HCT116 (cell line): ENCODE measurements at regions not wholly inside any gene's neighbourhood (a gene's known extent, or its start where the extent isn't known, plus 50 kb on each side); places are given as distances from the start of the nearest gene placed in this dataset.

Experiments used
- ATAC-seq: fragments of 200-7000 bp; cut with Tn5 transposase; 2 replicates; pipeline ENCODE4 v1.9.1; 2020; ENCODE audit warnings: mild to moderate bottlenecking, moderate library complexity
- BruUV-seq: library from RNA; stranded (reverse); fragments of 400-500 nt; replicated peaks from 2 replicates; lab custom pipeline; 2021; lab: Mats Ljungman, UMichigan
- CTCF ChIA-PET: fragments of 300-600 bp; sonication (Branson Sonifier 250); formaldehyde crosslinking; loops from one replicate; lab custom pipeline; 2021; ENCODE audit warnings: antibody characterized with exemption; lab: Charles Lee
- POLR2A ChIA-PET: fragments of 300-600, 350-600 bp; sonication (Branson Sonifier 250); formaldehyde crosslinking; loops from one replicate; lab custom pipeline; 2021; ENCODE audit warnings: antibody characterized with exemption; lab: Charles Lee
- RAD21 ChIA-PET, 2 experiments: fragments of 300-600 bp; sonication (Branson Sonifier 250); formaldehyde crosslinking; loops; one replicate each; lab custom pipeline; 2023; ENCODE audit warnings: low total read pairs in 2 of 2; ENCODE audit not compliant: uncharacterized antibody in 2 of 2, unreplicated experiment in 2 of 2, low non-redundant PET in 1 of 2; lab: Charles Lee
- DNase-seq: peaks from one replicate; pipeline ENCODE4 v3.0.0-alpha.2; 2010; ENCODE audit warnings: low read depth, low spot score
- H2AFZ ChIP-seq: fragments of 200-600 bp; shearing (Covaris generic), sonication (generic); 2 replicates; pipeline ENCODE4 v1.6.1; 2017; ENCODE audit warnings: low read depth, mixed run types, mixed read lengths, antibody characterized with exemption, low read length; ENCODE audit not compliant: poor library complexity, severe bottlenecking
- H3K27ac ChIP-seq: 2 replicates; pipeline ENCODE4 v1.5.1; 2012; ENCODE audit warnings: low read depth, low read length
- H3K27me3 ChIP-seq: fragments of 200-600 bp; sonication (generic); 2 replicates; pipeline ENCODE4 v1.6.1; 2016; ENCODE audit warnings: mixed run types, low read length, mixed read lengths; ENCODE audit not compliant: insufficient read depth
- H3K36me3 ChIP-seq, 2 experiments: fragments of 200-500 bp in 1 of 2; fragments of 200-600 bp in 1 of 2; sonication (Bioruptor generic) in 1 of 2; sonication (generic) in 1 of 2; 2 replicates each; pipeline versions ENCODE4 v1.5.1 to v1.6.1; 2014 to 2016; ENCODE audit warnings: low read length in 2 of 2, inconsistent platforms in 1 of 2, mixed read lengths in 1 of 2, mixed run types in 1 of 2; ENCODE audit not compliant: insufficient read depth in 2 of 2, control insufficient read depth in 1 of 2
- H3K4me1 ChIP-seq, 2 experiments: fragments of 200-600 bp in 1 of 2; sonication (generic) in 1 of 2; 2 replicates each; pipeline versions ENCODE4 v1.5.1 to v1.6.1; 2012 to 2017; ENCODE audit warnings: low read length in 2 of 2, inconsistent platforms in 1 of 2, mild to moderate bottlenecking in 1 of 2, mixed read lengths in 1 of 2, mixed run types in 1 of 2, moderate library complexity in 1 of 2; ENCODE audit not compliant: insufficient read depth in 2 of 2, control insufficient read depth in 1 of 2
- H3K4me2 ChIP-seq: fragments of 200-600 bp; sonication (generic); 2 replicates; pipeline ENCODE4 v1.6.1; 2017; ENCODE audit warnings: mixed run types, low read length, mixed read lengths
- H3K4me3 ChIP-seq, 2 experiments: fragments of 200-600 bp in 1 of 2; sonication (generic) in 1 of 2; replicated peaks in 1 of 2; 2 replicates each; pipeline ENCODE4 v1.5.1; 2011 to 2016; ENCODE audit warnings: low read length in 2 of 2, control low read depth in 1 of 2, low read depth in 1 of 2, mild to moderate bottlenecking in 1 of 2, mixed read lengths in 1 of 2, mixed run types in 1 of 2
- H3K79me2 ChIP-seq: fragments of 200-600 bp; sonication (generic); 2 replicates; pipeline ENCODE4 v1.6.1; 2017; ENCODE audit warnings: mild to moderate bottlenecking, mixed run types, low read length, moderate library complexity, mixed read lengths; ENCODE audit not compliant: insufficient read depth
- H3K9ac ChIP-seq: fragments of 200-600 bp; sonication (generic); 2 replicates; pipeline ENCODE4 v1.6.1; 2016; ENCODE audit warnings: low read length, mixed read lengths
- H3K9me2 ChIP-seq: fragments of 200-600 bp; sonication (generic), shearing (Covaris generic); 2 replicates; pipeline ENCODE4 v1.6.1; 2017; ENCODE audit warnings: mixed run types, mild to moderate bottlenecking, moderate library complexity; ENCODE audit not compliant: insufficient read depth
- H3K9me3 ChIP-seq, 2 experiments: fragments of 200-500 bp in 1 of 2; fragments of 200-600 bp in 1 of 2; sonication (Bioruptor generic) in 1 of 2; sonication (generic) in 1 of 2; 2 replicates each; pipeline ENCODE4 v1.6.1; 2014 to 2017; ENCODE audit warnings: low read length in 2 of 2, mixed read lengths in 2 of 2, inconsistent platforms in 1 of 2, low read depth in 1 of 2, mild to moderate bottlenecking in 1 of 2, mixed run types in 1 of 2, moderate library complexity in 1 of 2; ENCODE audit not compliant: control insufficient read depth in 1 of 2, insufficient read depth in 1 of 2
- H4K20me1 ChIP-seq: fragments of 200-600 bp; sonication (generic), shearing (Covaris generic); 2 replicates; pipeline ENCODE4 v1.6.1; 2017; ENCODE audit warnings: mixed run types, mild to moderate bottlenecking, moderate library complexity; ENCODE audit not compliant: insufficient read depth
- CEBPB ChIP-seq: IDR thresholded peaks from 2 replicates; pipeline ENCODE4 v1.6.1; 2012; ENCODE audit warnings: low read depth
- ELF1 ChIP-seq: IDR thresholded peaks from 2 replicates; pipeline ENCODE4 v1.6.1; 2012; ENCODE audit warnings: low read depth, borderline replicate concordance
- EZH2 ChIP-seq: fragments of 200-600 bp; sonication (generic); IDR thresholded peaks from 2 replicates; pipeline ENCODE4 v1.6.1; 2017; ENCODE audit warnings: antibody characterized with exemption, mixed run types
- FOSL1 ChIP-seq: IDR thresholded peaks from 2 replicates; pipeline ENCODE4 v1.6.1; 2012; ENCODE audit warnings: low read depth
- POLR2A ChIP-seq: IDR thresholded peaks from 2 replicates; pipeline ENCODE4 v1.7.0; 2011; ENCODE audit warnings: borderline replicate concordance; ENCODE audit not compliant: insufficient read depth, insufficient read length; ENCODE audit errors: extremely low read depth
- RAD21 ChIP-seq: IDR thresholded peaks from 2 replicates; pipeline ENCODE4 v1.6.1; 2012; ENCODE audit warnings: low read depth, mild to moderate bottlenecking
- SIN3A ChIP-seq: IDR thresholded peaks from 2 replicates; pipeline ENCODE4 v1.6.1; 2012; ENCODE audit warnings: low read depth
- intact Hi-C: fragments of 100-400 bp; cut with micrococcal nuclease; formaldehyde crosslinking; loops from 2 replicates; pipeline ENCODE4 v1.10.0; 2022
- TF ChIP-seq, protein P1 (sequence below): IDR thresholded peaks from 2 replicates; pipeline ENCODE4 v1.6.1; 2012
- TF ChIP-seq, protein P2 (sequence below): IDR thresholded peaks from 2 replicates; pipeline ENCODE4 v1.6.1; 2012
- TF ChIP-seq, protein P3 (sequence below): IDR thresholded peaks from 2 replicates; pipeline ENCODE4 v1.6.1; 2011; ENCODE audit warnings: mild to moderate bottlenecking, low read length, moderate library complexity; ENCODE audit not compliant: insufficient replicate concordance; ENCODE audit errors: extremely low read depth

DNA sequence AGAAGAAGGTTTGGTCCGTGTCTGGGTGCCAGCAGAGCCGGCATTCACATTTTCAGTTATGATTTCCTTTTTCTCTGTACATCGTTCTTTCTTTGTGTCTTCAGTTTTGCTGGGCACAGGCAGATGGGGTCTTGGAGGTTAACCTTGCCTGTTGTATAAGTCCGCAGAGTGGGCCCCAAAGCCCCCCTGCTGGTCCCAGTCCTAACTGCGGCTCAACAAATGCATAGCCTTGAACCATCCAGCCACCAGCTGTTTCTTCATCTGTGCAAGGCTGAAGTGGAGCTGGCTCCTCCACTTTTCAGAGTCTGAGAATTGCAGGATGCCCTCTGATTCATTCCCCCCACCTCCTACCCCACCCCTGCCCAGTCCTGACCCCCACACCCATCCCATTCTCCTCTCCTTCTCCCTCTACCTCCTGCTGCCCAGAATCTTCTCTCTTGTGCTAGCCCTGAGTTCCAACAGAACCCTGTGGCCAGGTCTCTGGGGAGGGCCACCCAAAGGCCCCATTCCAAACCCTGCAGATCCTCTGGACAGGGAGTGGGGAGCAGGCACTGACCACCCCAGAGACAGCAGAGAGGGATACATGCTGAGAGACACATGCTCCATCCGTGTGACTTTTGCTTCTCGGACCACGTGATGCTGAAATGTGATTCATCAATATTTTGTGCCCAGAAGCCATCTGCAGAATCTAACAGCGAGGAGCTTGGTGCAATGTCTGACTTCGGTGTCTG, 386.5 kb upstream of the SULF2 start:
- ChIA-PET RAD21 (no interaction called here), POLR2A (interaction anchor here (1.2 kb wide), 1 partner anchor 52 kb away, joined by 3 read pairs; no protein-coding TSS in a partner anchor), CTCF (no interaction called here)
- no peak overlapping the region for H3K9ac ChIP-seq
- intact Hi-C loops: no loop called here
- no peaks in the 10 kb centered on the region for H3K79me2 ChIP-seq
- DNase-seq (no peak), ATAC-seq (no peak)
- no peak overlapping the region for H3K4me2 ChIP-seq
- H3K9me3 ChIP-seq: no peaks in the 10 kb centered on the region
- H3K27me3 ChIP-seq: peaks cover 65% of the 10 kb centered on the region
- H3K4me1 ChIP-seq: no peaks in the 10 kb centered on the region
- TF ChIP-seq, protein P1, sequence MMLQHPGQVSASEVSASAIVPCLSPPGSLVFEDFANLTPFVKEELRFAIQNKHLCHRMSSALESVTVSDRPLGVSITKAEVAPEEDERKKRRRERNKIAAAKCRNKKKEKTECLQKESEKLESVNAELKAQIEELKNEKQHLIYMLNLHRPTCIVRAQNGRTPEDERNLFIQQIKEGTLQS: no peak
- TF ChIP-seq EZH2 (no peak), RAD21 (no peak), SIN3A (no peak), FOSL1 (no peak), POLR2A (no peak), CEBPB (no peak), ELF1 (no peak)
- TF ChIP-seq, protein P2, sequence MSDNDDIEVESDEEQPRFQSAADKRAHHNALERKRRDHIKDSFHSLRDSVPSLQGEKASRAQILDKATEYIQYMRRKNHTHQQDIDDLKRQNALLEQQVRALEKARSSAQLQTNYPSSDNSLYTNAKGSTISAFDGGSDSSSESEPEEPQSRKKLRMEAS: no peak
- TF ChIP-seq, protein P3, sequence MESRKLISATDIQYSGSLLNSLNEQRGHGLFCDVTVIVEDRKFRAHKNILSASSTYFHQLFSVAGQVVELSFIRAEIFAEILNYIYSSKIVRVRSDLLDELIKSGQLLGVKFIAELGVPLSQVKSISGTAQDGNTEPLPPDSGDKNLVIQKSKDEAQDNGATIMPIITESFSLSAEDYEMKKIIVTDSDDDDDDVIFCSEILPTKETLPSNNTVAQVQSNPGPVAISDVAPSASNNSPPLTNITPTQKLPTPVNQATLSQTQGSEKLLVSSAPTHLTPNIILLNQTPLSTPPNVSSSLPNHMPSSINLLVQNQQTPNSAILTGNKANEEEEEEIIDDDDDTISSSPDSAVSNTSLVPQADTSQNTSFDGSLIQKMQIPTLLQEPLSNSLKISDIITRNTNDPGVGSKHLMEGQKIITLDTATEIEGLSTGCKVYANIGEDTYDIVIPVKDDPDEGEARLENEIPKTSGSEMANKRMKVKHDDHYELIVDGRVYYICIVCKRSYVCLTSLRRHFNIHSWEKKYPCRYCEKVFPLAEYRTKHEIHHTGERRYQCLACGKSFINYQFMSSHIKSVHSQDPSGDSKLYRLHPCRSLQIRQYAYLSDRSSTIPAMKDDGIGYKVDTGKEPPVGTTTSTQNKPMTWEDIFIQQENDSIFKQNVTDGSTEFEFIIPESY: no peak
- no peaks in the 10 kb centered on the region for H3K36me3 ChIP-seq
- H2AFZ ChIP-seq: no peak overlapping the region
- no peak overlapping the region for H3K4me3 ChIP-seq
- no peak overlapping the region for H3K27ac ChIP-seq
- H4K20me1 ChIP-seq: no peaks in the 10 kb centered on the region
- no peaks in the 10 kb centered on the region for H3K9me2 ChIP-seq
- no TSS peak for BruUV-seq
